HG02884 (cell line): ENCODE measurements at regions not wholly inside any gene's neighbourhood (a gene's known extent, or its start where the extent isn't known, plus 50 kb on each side); places are given as distances from the start of the nearest gene placed in this dataset.

Experiments used
- ATAC-seq: cut with Tn5 transposase; IDR thresholded peaks from one replicate; pipeline ENCODE4 v1.9.1; 2021; ENCODE audit warnings: mild to moderate bottlenecking, moderate library complexity; ENCODE audit not compliant: unreplicated experiment

DNA sequence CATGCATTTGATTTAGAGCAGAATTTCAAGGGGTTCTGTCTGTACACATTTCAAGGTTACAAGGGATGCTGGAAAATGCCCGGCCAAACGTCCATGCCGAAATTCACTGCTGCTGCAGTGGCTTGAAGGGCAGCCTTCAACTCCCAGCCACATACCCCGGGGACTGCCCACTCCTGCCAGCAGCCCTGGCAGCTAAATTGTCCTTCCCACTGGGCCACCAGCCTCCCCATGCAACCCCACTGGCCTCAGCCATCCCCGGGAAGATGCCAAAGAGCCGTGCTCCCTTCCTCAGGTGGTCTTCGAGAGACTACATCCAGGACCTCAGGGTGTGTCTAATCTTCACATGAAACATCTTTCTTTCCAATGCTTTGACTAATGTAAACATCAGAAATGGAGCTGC lies 478.7 kb upstream of the MYT1L start:
- no peak for ATAC-seq

DNA sequence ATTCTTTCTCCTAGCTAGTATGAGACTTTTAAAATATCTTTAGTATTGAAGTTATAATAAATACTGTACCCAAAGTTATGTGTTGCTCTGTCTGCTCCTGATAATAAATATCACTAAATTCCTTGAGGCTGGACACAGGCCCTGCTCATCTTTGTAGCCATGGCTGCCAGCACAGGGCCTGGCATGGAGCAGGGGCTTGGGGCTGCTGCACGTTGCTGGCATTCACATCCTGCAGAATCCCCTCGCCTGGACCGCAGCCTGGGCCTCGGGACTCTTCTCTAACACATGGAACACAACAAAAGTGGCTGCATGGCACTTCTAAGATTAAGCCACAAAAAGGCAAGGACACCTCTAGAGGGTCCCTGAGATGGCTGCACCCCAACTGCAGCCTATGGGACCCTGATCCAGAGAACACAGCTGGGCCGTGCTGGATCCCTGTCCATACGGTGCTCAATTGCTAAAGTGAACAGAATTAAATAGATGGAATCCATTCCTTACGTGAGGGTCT lies 477.5 kb upstream of the MYT1L start:
- ATAC-seq = no peak

DNA sequence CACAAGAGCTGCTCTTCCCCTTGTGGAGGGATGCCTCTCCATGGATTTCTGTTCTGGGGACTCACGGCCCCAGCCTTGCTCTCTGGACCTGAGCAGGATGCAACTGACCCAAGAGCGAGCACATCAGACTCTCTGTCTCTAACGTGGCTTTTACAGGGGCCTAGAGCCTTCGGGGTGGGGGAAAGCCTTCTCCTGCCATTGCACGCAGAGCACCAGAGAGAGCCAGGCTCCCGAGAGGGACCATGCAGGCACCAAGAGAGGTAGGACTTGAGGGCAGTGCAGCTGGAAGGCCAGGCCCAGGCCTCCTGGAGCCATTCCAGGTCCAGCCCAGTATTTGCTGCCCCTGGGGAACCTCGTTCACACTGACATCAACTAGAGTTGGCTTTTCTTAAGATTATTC lies 475.6 kb upstream of the MYT1L start:
- ATAC-seq = no peak

DNA sequence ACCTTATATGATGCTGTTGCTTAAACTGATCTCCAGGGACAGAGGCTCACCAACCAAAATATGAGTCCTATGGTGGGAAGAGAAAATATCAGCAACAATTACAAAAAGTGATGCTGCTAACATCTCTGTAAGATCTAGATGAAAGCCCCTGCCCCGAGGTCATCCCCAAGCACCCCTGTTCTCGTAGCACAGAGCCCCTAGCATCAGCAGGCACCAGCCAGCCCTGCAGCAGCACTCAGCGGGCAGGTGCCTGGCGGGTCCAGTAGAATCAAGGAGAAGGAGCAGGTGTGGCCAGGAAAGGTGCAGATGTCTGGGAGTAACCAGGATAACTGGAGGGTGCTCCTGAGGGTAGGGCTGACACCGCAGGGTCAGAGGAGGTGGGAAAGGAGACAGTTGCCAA lies 474.2 kb upstream of the MYT1L start:
- no peak for ATAC-seq

DNA sequence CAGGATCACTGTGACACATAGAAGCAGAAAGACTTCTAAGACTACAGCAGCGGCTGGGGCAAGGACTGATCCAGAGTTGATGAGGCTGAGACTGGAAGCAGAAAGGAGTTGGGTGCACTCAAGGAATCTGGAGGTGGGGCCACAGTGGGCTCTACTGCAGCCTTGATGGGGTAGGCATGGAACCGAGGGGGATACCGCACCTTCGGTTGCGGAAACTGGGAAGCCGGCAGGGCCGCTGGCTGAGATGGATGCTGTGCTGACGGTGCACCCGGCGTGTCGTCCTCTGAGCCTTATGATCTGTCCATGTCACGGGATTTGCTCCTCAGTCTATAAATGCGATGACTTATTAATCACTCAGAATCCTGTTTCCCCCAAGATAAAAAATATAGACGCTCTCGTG lies 473.5 kb upstream of the MYT1L start:
- no peak for ATAC-seq

DNA sequence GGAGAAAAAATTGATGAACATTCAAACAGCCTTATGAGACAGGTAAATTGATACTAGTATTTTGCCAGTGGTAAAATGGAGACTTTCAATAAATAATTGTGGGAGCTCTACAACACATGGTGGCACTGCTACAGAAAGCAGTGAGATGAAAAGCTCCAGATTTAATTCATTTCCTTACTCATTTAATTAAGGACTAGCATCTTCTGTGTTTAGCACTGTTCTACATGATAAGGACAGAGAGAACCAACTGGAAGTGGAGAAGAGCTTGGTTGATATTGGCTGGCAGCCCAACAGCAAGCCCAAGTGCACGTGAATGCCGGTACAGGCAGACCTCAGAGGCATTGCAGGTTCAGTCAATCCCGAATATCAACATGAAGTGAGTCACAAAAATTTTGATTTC lies 470.4 kb upstream of the MYT1L start:
- no peak for ATAC-seq

DNA sequence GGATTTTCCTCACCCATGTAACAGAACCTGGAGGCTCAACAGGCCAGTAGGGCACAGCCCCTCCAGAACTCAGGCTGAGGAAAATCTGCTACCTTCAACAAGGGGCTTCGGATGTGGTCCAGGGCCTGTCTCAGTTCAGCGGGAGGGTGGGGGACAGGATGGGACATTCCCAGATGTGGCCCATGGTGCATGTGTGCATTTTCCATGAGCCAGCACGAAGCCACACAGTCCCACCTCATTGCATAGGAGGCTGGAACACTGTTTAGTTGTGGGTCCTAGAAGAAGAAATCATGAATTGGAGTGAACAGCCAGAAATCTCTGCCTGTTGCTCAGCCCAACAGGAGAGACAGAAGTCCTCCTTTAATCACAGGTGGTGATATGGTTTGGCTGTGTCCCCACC lies 469.6 kb upstream of the MYT1L start:
- ATAC-seq = no peak

DNA sequence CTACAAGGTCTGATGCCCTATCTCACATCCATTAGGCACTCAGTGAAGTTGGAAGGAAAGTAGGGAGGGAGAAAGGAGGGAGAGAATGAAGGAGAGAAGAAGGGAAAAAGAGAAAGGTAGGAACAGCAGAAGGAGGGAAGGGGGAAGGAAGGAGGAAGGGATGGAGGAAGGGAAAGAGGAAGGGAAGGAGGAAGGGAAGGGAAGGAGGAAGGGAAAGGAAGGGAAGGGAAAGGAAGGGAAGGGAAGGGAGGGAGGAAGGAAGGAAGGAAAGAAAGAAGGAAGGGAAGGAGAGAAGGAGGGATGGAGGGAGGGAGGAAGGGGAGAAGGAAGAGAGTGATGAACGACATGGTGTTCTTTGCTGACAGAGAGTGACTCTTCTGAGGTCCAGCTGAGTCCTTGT lies 468.9 kb upstream of the MYT1L start:
- no peak for ATAC-seq

DNA sequence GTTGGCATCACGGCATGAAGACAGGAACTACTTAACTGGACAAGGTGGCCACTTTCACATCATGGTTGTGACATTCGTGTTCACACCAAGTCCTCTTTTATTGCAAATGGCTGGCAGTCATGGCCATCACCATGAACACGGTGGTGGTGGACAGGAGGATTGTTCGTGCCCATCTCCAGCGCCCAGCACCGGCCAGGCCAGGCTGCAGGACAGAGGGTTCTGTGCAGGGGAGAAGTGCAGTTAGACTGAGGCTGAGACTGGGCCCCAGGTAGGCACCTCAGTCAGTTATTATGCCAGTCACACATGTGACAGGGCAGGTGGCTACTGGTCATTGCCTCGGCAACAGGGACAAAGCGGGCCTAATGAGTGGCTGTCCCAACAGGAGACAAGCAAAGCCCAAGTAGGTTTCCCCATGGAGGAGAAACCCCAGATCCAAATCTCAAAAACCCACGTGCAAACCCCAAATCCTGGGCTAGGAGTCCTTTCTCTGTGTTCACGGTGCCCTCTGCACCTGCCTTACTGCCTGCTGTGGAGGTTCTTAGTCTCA lies 468.1 kb upstream of the MYT1L start:
- no peak for ATAC-seq

DNA sequence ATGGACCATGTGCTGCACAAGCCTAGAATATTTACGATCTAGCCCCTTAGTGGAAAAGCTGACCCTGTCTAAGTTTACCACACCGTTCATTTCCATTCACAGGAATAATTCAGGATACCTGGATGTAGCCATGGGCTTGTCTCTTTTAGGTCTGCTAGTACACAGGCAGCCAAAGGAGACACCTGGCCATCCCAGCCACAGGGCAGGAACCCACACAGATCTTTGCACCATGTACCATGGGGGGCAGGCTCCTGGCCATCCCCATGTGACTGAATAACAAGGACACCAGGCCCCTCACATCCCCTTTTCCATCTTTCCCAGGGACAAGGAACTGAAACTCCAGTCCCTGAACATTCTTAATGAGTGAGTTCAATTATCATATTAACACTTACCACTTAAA lies 467.3 kb upstream of the MYT1L start:
- ATAC-seq = no peak

DNA sequence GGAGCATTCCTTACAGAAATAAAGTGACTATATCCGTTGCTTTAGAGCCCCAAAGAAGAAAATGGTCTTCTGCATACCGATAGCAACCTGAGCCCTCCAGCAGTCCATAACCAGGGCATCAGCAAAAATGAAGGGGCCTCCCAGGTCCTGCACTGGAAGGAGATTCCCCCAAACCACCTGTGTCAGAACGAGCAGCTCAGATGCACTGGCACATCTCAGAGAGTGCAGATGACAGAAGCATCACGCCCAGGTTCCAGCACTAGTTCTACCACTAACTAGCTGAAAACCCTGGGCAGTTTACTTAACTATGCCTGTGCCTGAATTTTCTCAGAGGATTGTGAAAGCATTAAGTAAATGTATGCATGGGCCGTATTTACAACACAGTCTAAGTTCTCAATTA lies 466.7 kb upstream of the MYT1L start:
- ATAC-seq = no peak

DNA sequence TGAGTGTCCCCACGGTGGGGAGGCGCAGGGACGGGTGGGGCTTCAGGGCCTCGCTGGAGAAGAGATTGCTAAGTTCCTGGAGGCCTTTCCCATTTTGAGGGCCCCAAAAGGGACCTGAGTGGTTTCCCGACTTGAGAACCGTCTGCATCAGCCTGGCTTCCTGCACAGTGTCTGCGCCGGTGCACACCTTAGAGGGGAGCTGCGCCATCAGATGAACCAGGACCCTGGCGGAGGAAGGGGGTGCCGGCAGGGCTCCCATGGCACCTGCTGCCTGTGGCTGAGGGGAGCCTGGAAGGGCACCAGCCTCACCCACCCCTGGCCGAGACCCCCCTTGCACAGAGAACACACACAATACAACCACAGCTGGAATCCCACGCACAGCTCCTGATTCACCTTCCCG lies 465.1 kb upstream of the MYT1L start:
- no peak for ATAC-seq

DNA sequence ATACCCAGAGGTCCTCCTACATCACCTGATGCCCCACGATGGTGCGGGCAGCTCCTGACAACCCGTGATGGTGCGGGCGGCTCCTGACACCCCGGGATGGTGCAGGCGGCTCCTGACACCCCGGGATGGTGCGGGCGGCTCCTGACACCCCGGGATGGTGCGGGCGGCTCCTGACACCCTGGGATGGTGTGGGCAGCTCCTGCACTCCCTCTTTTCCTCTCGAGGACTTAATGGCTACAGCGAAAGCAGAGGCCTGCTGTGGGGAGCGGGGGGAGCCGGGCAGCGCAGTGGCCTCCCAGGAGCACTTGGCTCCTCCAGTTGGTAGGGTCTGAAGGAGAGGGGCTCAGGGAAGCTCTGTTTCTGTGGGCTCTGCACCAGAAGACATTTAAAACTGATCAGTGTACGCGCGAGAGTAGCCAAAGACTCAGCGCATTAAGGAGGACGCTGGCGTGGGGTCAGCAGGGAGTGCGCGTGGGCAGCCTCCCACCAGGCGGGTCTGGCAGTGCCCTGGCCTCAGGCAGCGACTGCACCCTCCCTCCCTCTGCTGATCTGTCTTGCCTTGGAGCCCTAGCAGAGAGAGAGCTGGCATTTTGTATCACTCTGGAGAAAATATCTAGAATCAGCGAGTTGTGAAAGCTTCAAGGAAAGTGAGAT lies 464.5 kb upstream of the MYT1L start:
- ATAC-seq = no peak

DNA sequence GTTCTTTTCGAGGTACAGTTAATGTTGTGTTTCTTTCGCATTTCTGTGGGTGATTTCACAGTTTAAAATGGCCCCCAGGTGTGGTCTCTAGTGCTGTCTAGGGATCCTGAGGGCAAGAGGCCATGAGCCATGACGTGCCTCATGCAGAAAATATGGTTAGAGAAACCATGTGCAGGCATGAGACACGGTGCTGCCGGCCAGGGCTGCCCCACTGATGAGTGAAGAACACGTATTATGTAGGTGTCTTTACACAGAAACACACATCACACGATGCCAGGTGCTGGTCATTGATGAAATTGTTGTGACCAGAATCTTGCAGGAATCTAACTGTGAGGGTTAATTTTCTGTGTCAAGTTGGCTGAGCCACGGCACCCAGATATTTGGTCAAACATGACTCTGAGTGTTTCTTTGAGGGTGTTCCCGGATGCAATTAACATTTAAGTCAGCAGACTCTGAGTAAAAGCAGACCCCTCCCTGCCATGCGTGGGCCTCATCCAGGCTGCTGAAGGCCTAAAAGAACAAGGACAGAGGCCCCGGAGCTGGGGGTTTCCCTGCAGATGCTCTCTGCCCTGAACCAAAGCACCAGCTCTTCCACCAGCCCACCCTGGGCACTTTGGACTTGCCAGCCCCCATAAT lies 463.0 kb upstream of the MYT1L start:
- no peak for ATAC-seq

DNA sequence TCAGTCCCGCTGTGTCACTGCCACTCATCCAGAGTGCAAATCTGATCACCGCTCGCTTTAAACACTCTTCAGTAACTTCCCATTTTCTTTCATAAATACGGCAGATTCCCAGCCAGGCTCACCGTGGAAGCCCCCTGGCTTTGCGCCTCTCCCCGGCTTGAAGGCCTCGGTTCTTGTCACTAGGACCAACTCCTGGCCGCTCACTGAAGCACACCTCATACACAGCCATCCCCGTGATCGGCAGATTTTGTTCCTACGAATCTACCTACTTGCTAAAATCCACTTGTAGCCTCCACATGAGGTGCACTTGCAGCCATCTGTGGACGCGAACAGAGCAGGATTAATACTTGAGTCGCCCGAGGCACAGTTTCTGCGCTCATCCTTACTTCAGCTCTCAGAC lies 462.4 kb upstream of the MYT1L start:
- no peak for ATAC-seq

DNA sequence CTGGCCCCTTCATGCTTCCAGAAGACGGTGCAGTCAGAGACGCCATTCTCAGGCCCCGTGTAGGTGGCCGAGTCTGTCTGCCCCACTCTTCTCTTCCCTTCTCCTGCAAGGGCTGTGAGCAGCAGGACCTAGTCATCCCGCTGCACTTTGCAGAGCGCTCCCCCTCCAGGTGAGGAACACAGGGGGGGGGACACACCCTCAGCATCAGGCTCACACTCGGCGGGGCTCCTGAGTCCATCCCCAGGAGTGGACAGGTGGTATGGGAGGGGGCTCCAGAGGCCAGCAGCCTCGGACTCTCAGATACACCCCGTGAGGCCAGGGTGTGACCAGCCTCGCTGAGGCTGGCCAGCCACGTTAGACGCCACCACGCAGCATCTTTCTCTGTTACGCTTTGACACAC lies 460.5 kb upstream of the MYT1L start:
- ATAC-seq = no peak

DNA sequence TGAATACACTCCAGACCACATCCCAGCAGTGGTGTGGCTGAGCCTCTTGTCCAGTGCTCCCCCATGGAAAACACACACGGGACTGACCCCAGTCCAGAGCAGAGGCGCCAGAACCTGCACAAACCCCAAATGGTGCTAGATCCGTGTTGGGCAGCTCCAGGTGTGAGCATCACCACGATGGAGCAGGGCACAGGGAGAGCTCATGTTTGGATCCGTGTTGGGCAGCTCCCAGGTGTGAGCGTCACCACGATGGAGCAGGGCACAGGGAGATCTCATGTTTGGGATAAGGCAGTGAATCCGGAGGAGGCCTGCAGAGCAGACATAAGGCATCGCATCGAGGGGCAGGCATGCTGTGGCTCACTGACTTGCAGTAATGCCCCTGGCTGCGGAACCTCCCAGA lies 460.0 kb upstream of the MYT1L start:
- no peak for ATAC-seq

DNA sequence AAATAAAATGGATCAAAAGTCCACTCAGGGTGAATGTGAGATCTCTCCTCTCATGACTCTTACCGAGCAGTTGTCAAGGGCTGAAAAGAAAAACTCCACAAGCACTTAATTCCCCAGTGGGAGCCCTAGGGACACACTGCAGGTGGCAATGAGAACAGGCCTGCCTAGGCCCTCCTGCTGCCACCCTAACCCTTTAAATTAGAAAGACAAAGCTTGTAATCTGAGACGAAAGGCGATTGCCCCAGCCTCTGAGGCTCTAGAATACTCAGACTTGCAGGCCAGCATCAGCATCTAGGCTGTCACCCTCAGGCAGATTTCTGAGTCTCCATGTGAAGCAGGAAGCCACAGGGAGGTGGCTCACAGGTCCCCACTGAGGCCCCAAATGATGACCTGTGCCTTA lies 457.0 kb upstream of the MYT1L start:
- ATAC-seq = no peak

DNA sequence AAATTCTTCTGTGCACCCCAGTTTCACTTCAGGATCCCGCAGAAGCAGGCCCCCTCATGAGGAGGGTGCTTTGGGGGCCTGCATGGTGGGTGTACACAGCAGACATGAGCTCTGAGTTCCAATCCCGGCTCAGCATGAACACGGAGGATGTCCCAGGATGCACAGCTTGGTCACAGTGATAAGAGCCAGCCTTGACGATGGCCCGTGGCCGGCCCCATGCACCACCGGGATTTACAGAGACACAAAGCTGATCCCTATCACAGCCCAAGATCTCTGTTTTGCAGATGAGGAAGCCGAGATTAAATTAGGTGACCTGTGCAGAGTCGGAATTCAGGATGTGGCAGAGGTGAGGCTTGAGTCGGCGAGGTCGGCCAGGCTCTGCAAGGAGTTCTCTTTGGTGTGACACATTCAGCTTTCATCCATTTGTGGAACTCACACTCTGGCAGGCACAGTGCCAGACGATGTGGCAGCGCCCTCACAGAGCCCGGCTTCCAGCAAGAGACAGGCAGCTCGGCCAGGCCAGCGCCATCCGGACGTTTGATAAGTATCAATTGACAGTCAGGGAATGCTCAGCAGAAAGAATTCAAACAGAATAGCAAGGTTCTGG lies 456.3 kb upstream of the MYT1L start:
- ATAC-seq = no peak

DNA sequence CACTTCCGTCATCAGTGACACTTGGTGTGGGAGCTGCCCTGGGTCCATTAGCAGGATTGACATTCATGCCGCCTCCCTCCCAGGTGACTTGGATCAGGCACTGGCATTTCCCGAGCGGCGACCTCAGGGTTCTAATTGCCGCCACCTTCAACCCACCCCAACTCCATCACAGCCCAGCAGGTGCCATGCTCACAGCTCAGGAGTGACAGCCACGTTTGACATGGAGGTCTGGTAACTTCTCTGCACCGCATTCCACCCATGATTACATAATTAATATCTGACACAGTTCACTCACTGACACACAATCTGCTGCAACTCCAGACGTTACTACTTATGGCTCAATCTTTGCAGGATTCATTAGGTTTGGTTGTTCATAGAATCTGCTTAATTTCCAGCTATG lies 450.9 kb upstream of the MYT1L start:
- no peak for ATAC-seq

DNA sequence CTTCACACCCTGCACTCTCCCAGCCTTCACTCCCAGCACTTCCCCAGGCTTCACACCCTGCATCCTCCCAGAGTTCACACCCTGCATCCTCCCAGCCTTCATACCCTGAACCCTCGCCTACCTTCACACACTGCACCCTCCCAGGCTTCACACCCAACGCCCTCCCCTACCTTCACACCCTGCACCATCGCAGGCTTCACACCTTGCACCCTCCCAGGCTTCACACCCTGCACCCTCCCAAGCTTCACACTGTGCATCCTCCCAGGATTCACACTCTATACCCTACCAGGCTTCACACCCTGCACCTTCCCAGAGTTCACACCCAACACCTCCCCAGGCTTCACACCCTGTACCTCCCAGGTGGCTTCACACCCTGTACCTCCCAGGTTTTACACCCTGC lies 448.7 kb upstream of the MYT1L start:
- ATAC-seq = no peak

DNA sequence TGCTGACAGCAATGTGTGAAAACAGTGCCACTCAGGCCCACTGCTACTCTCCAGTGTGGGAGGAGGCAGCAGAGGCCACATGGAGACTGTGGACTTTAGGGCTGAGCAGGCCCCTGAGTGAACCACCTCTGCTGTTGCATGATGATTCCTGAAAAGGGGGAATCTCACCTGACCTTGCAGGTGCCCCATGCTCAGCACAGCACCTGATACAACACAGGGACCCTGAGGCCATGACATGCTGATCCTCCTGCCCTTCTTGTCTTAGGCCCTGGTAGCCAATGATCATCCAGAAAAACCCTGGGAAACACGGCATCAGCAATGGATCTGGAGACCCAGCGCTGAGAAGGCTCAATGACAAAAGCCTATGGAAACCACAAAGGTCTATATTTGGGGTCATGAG lies 446.8 kb upstream of the MYT1L start:
- no peak for ATAC-seq
